ENCODE measurements at regions not wholly inside any gene's neighbourhood (a gene's known extent, or its start where the extent isn't known, plus 50 kb on each side); places are given as distances from the start of the nearest gene placed in this dataset.
A peak's percentile ranks its signal among the peaks of the same experiment; 100 is the strongest.
"Not testable (repeated sequence)": the region's sequence is repeated elsewhere in the genome, so short reads cannot be mapped to it uniquely, and the experiment has no call there.

DNA sequence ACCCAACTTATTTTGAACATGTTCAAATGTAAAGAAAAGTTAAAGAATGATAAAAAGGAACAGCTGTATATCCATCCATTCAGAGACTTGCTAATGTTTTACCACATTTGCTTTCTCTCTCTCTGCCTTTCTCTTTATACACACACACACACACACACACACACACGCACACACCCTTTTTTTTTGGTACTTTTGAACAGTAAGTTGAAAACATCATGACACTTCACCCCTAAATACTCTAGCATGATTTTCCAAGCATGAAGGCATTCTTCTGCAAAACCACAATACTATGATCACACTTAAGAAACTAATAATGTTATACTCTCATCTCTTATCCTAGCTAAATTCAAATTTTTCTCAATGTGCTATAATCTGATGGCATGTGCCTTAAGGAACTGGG lies 192.3 kb downstream of the UTRN start:
- no peak for DNase-seq

DNA sequence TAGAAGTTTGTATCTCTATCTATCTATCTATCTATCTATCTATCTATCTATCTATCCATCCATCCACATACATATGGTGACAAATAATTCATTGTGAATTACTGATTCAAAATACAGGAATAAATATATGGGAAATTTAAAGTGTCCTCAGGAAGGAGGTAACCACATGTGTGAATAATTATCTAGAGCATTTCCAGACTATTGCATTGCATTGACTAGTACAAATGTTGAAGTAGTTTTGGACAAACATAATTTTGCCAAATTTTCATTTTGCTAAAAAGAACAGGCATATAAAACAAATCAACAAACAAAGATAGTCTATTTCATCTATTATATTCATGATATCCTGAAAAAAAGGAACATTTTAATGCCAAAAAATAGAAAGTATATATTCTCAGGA lies 192.7 kb downstream of the UTRN start:
- DNase-seq: no peak

DNA sequence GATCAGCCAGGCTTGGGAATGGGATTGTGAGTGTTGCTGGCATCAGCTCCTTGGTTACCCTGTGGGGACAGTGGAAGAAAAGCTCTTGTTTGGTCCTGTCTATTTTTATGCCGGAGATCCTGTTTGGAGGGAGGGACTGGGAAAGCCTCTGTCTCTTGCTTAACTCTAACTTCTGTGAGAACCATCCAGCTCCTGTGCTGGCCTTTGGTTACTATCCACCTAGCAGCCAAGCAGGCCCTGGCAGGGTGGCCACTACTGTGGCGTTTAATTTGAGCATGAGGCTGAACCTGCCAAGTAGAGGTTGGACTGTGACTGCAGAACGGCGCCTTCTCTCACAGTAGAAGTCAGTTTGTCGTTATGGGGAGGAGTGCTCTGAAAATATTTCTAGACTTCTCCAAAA lies 193.3 kb downstream of the UTRN start:
- no peak for DNase-seq

DNA sequence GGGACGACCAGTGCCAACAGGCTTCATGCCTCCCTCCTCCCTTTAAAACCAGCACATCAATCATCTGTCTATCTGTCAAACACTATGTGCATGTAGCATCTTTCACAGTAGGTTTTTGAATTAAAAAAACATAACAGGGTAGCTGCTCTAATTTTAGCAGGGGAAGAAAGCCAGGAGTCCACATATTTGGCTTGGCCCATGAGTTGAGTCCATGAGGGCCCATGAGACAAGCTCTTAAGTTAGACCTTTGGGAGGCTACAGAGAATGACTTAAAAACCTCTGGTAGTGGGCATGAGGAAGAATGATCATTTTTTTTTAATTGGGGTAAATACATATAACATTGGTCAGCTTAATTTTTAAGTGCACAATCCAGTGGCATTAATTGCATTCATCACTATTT lies 194.9 kb downstream of the UTRN start:
- no peak for DNase-seq

DNA sequence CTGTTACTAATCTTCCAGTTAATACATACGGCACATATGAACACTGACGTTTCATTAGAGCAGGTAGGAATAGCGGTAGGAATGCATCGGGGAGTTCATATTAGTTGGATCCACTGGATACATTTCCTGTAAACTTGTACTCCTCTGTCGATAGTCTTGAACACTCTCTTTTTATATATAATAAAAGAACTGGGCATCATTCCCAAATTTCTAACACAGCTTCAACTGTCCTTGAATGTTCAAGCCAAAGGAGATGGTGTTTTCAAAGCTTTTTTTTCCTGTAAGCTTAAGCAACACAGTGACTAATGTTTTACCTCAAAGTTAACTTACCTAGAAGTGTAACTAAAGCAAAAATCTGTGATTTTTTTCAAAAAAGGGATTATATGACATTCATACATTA lies 195.3 kb downstream of the UTRN start:
- DNase-seq: no peak

DNA sequence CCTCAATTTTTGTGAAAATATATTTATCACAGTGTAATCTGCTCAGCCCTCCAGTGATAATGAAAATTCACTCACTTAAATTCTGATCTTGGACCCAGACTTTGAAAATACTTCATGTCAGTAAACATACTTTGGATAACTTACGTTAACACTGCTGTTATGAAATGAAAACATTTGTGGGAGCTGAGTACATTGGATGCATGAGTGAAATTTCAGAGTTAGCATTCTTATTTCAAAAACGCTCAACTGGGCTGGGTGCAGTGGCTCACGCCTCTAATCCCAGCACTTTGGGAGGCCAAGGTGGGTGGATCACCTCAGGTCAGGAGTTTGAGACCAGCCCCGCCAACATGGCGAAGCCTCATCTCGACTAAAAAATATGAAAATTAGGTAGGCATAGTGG lies 196.4 kb downstream of the UTRN start:
- DNase-seq: no peak

DNA sequence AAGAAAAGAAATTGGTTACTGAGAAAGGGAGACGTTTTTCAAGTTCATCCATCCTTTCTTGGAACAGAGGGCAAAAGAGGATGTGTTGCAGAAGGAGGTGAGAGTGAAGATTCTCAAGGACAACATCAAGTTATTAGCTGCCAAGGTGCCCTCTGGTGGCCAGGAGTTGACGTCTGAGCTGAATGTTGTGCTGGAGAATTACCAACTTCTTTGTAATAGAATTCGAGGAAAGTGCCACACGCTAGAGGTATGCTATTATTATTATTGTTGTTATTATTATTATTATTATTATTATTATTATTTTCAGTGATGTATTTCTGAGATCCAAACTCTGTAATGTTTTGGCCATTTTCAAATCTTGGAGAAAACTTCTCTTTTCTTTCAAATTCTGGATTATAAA lies 197.0 kb downstream of the UTRN start:
- DNase-seq: peak; percentile 74

DNA sequence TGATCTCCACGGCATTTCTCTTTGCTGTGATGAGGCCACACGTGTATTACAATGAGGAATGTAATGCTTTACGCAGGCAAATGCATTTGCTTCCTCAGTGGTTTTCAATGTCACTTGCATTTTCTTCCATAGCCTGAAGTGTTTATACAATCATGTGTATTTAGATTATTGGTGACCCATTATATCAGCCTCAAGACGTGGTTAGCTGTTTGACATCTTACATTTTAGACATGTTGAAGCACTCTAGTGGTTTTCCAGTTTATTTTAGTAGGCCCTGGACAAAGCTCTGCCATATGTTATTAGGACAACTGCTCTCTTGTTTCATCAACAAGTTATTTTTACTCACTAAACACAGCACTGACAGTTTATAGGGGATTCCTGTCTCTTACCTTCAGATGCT lies 200.4 kb downstream of the UTRN start:
- no peak for DNase-seq

DNA sequence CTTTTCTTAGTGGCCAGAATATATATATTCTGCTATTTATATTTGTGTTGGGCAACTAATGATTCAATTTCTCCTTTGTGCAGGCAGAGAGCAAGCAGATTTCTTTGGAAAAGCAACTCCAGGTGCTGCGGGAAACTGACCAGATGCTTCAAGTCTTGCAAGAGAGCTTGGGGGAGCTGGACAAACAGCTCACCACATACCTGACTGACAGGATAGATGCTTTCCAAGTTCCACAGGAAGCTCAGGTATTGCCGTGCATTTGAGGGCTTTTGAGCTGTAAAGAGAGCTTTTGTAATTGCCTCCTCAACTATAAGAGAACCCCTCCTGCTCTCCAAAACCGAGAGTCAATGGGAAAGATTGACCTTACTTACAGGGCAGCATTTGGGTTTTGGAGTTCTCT lies 203.5 kb downstream of the UTRN start:
- DNase-seq: no peak

DNA sequence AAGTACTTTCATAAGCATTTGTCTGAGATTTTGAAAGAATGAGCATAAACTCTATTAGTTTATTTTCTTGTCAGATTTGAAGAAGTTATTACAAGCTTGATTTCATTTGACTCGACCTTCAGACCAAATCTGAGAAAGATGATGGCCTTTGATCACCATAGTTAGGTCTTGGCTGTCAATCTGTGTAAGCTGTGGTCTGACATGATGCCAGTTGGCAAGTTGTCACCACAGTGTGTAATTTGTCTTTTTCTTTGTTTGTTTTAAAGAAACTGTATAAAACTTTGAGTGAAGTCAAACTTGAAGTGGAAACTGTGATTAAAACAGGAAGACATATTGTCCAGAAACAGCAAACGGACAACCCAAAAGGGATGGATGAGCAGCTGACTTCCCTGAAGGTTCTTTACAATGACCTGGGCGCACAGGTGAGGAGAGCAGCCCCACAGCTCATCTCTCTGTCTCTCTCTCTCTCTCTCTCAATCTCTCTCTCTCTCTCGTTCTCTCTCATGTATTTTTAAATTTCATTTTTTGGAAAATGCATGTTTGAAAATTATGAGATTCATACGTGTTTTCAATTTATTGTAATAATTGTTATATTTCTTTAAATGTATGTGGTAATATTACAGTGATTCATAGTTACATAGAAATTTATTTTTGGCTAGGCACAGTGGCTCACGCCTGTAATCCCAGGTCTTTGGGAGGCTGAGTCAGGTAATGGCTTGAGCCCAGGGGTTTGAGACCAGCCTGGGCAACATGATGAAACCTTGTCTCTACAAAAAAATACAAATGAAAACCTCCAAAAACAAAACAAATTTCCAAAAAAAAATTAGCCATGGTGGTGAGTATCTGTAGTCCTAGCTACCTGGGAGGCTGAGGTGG lies 208.1 kb downstream of the UTRN start:
- no peak for DNase-seq

DNA sequence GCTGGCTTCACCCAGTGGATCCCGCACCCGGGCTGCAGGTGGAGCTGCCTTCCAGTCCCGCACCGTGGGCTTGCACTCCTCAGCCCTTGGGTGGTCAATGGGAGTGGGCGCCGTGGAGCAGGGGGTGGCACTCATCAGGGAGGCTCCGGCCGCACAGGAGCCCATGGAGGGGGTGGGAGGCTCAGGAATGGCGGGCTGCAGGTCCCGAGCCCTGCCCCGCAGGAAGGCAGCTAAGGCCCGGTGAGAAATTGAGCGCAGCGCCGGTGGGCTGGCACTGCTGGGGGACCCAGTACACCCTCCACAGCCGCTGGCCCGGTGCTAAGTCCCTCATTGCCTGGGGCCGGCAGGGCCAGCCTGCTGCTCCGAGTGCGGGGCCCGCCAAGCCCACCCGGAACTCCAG lies 209.9 kb downstream of the UTRN start:
- DNase-seq: not testable (repeated sequence)

DNA sequence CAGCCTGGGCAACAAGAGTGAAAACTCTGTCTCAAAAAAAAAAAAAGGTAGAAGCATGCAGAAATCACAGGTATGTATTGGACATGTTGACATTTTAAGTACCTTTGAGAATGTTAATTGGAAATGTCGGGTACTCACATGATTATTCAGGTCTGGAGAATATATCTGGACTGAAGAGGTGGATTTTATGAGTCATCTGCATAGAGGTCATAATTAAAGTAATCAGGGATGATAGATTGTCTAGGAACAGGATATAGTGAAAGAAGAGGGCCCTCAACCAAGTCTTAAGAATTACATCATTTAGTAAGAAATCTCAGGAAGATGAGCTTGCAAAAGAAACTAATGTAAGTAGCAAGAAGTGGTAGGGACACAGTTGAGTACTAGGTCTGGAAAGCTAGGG lies 212.5 kb downstream of the UTRN start:
- DNase-seq: no peak

DNA sequence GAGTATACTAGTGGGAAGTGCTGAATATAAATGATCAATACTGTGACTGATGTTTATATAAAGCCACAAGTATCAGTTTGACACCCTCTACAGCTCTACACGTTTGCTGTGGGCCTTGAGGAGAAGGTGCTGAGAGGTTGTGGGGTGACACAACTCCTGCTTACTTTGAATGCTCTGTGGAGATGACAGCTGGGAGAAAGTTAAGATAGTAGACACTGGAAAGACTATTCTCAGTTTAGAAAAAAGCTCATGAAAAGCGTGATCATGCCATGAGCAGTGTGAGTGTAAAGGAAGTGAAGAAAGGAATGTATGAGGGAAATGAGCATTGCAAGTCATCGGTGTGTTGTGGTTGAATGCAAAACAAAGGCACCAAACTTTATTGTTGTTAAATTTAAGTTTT lies 215.8 kb downstream of the UTRN start:
- no peak for DNase-seq

DNA sequence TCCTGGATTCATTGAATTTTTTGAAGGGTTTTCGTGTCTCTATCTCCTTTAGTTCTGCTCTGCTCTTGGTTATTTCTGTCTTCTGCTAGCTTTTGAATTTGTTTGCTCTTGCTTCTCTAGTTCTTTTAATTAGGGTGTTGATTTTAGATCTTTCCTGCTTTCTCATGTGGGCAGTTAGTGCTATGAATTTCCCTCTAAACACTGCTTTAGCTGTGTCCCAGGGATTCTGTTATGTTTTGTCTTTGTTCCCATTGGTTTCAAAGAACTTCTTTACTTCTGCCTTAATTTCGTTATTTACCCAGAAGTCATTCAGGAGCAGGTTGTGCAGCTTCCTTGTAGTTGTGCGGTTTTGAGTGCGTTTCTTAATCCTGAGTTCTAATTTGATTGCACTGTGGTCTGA lies 220.1 kb downstream of the UTRN start:
- not testable (repeated sequence) for DNase-seq

DNA sequence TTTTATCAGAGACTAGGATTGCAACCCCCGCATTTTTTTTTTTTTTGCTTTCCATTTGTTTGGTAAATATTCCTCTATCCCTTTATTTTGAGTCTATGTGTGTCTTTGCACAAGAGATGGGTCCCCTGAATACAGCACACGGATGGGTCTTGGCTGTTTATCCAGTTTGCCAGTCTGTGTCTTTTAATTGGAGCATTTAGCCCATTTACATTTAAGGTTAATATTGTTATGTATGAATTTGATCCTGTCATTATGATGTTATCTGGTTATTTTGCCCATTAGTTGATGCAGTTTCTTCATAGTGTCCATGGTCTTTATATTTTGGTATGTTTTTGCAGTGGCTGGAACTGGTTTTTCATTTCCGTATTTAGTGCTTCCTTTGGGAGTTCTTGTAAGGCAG lies 220.9 kb downstream of the UTRN start:
- DNase-seq: not testable (repeated sequence)

DNA sequence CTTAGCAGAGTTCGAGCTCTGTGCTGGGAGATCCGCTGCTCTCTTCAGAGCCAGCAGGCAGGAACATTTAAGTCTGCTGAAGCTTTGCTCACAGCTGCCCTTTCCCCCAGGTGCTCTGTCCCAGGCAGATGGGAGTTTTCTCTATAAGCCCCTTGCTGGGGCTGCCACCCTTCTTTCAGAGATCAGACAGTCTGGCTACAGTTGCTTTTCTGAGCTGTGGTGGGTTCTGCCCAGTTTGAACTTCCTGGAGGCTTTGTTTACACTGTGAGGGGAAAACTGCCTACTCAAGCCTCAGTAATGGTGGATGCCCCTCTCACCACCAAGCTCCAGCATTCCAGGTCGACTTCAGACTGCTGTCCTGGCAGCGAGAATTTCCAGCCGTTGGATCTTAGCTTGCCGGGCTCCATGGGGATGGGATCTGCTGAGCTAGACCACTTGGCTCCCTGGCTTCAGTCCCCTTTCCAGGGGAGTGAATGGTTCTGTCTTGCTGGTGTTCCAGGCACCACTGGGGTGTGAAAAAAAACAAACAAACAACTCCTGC lies 222.7 kb downstream of the UTRN start:
- not testable (repeated sequence) for DNase-seq

DNA sequence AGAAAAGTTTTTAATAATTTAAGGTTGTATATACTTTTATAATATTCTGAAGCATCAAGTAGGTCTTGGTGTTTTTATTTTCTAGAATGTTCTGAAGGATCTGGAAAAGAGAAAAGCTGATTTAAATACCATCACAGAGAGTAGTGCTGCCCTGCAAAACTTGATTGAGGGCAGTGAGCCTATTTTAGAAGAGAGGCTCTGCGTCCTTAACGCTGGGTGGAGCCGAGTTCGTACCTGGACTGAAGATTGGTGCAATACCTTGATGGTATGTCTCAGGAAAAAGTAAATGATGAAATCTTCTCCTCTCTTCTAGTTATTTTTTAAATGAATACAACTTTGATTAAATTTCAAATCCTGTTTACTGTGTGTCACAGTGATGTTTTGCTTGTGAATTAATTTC lies 225.7 kb downstream of the UTRN start:
- no peak for DNase-seq

DNA sequence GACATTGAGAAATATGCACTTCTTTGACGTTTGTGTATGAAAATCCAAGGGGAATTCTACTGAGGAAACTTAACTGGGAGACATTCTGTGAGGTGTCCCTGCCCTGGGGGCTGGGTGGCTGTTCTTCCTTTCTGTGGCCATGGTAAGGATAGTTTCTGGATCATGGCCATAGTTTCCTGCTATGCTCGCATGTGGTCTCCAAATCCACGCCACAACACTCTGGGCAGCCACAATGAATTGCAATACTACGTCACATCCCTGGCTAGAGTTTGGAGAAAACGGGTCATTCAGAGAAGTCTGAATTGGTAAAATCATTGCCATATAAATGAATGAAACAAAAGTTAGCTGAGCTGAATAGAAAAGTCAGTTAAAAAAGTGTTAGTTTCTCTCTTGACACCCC lies 230.6 kb downstream of the UTRN start:
- DNase-seq: no peak

DNA sequence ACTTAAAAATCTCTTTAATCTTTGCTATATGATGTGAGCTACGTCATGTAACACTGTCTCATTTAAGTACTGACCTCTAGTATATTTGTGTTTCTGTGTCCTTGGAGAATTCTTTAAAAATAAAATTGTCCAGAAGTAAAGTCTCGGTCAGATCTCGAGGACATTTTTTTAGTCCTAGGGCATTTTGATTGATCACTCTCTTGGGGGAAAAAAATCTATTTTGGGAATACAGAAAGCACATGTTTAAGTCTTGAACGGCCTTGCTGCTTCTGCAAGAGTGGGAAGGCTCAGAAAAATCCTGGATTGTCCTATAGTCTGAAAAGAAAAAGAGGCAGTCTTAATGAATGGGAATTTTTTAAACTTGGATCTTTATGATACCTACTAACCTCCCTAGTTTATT lies 234.3 kb downstream of the UTRN start:
- peak; percentile 30 for DNase-seq

DNA sequence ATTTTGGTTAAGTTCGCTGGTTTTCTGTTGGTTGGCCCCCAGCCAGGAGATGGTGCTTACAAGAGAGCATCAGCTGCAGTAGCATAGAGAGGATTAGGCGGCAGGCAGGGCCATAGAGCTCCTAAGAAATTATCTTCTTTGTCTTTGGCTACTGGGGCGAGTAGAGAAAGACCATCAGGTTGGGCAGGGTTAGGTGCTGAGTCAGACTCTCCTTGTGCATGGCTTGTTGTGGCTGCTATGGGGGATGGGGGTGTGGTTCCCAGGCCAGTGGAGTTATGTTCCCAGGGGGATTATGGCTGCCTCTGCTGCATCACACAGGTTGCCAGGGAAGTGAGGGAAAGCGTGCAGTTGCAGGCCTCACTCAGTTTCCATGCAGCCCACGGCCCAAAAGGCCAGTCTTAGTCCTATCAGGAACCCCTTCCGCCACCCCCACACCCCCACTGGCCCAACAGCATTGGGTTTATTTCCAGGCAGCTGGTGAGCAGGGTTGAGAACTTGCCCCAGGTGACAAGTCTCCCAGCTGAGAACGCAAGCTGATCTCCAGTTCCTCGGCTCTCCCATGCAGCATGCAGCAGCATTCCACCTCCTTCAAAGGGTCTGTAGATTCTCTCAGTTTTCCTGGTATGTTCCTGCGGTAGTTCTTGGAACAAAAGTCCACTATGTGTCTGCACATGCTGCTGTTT lies 243.7 kb downstream of the UTRN start:
- DNase-seq: no peak

DNA sequence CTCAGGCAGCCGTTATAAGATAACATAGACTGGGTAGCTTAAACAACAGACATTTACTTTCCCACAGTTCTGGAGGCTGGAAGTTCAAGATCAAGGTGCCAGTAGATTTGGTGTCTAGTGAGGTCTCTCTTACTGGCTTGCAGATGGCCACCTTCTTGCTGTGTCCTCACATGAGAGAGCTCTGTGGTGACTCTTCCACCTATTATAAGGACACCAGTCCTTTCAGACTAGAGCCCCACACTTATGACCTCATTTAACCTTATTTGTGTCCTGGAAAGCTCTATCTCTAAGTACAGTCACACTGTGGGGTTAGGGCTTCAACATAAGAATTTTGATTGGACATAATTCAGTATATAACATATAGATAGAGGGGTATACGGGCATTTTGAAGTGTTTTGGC lies 245.0 kb downstream of the UTRN start:
- DNase-seq: no peak

DNA sequence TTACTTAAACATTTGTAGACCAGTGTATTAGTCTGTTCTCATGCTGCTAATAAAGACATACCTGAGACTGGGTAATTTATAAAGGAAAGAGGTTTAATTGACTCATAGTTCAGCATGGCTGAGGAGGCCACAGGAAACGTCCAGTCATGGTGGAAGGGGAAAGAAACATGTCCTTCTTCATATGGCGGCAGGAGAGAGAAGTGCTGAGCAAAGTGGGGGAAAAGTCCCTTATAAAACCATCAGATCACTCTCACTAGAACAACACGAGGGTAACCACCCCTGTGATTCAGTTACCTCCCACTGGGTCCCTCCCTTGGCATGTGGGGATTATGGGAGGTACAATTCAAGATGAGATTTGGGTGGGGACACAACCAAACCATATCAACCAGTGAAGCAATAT lies 247.1 kb downstream of the UTRN start:
- not testable (repeated sequence) for DNase-seq

DNA sequence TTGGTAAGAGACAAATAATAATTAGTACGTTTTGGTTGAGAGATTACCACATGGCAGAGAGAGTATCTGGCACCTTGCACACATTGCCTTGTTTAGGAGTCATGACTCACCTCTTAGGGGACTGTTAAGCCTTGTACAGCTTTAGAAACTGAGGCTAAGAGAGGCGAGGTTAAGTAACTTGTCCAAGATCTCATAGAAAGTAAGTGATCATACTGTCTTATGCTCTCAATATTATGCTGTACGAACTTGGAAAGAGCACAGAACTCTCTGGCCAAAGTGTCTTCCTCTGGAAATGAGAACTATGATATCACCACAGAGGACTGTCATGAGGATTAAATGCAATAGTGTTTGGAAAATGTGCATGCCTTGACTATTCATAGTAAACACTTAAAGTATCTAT lies 249.0 kb downstream of the UTRN start:
- DNase-seq: no peak

DNA sequence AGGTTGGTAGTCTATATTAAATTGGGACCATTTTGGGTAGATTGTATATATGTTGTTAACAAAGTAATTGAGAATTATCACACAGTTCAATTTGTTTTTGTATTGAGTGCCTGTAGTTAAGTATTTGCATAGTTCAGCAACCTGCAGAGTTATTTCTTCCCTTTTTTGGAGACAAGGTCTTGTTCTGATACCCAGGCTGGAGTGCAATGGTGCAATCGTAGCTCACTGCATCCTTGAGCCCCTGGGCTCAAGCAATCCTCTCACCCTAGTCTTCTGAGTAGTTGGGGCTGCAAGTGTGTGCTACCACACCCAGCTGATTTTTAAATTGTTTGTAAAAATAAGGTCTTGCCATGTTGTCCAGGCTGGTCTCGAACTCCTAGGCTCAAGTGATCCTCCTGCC lies 250.5 kb downstream of the UTRN start:
- no peak for DNase-seq
